Naive thymus-derived CD4-positive, alpha-beta T cell (primary cell): ENCODE measurements at regions not wholly inside any gene's neighbourhood (a gene's known extent, or its start where the extent isn't known, plus 50 kb on each side); places are given as distances from the start of the nearest gene placed in this dataset.

ENCODE experiments used
- ATAC-seq: fragments of 150-1000 bp; cut with Tn5 transposase; 2 replicates; pipeline ENCODE4 v1.10.0; 2021; ENCODE audit warnings: mild to moderate bottlenecking, moderate library complexity
- CTCF ChIA-PET: fragments of 350-600 bp; sonication (Branson Sonifier 250); formaldehyde crosslinking; loops from one replicate; lab custom pipeline; 2021; ENCODE audit warnings: antibody characterized with exemption; lab: Charles Lee
- POLR2A ChIA-PET: fragments of 350-600 bp; sonication (Branson Sonifier 250); formaldehyde crosslinking; loops from one replicate; lab custom pipeline; 2021; ENCODE audit warnings: antibody characterized with exemption, inconsistent platforms; lab: Charles Lee
- DNase-seq, 9 donors: peaks; one replicate each; pipeline versions ENCODE4 v3.0.0 to v3.0.0-alpha.2; 2020 to 2022; ENCODE audit warnings: mixed read lengths in 1 of 9
- H3K27ac ChIP-seq: one replicate; pipeline ENCODE4 v1.7.0; 2013; ENCODE audit warnings: mild to moderate bottlenecking, low read depth, low read length, moderate library complexity
- H3K27me3 ChIP-seq, 2 donors: one replicate each; pipeline ENCODE4 v1.7.0; 2013; ENCODE audit warnings: low read length in 2 of 2, mild to moderate bottlenecking in 2 of 2, moderate library complexity in 2 of 2; ENCODE audit not compliant: control insufficient read depth in 2 of 2, insufficient read depth in 2 of 2
- H3K36me3 ChIP-seq, 3 experiments: 1 replicate in 2 of 3; 2 replicates in 1 of 3; pipeline ENCODE4 v1.7.0; 2013; ENCODE audit warnings: low read length in 3 of 3, mild to moderate bottlenecking in 3 of 3, moderate library complexity in 1 of 3; ENCODE audit not compliant: insufficient read depth in 3 of 3, control insufficient read depth in 2 of 3
- H3K4me1 ChIP-seq, 2 donors: one replicate each; pipeline ENCODE4 v1.7.0; 2013; ENCODE audit warnings: low read length in 2 of 2, mild to moderate bottlenecking in 2 of 2, moderate library complexity in 1 of 2; ENCODE audit not compliant: control insufficient read depth in 2 of 2, insufficient read depth in 2 of 2
- H3K4me3 ChIP-seq: 2 replicates; pipeline ENCODE4 v1.7.0; 2013; ENCODE audit warnings: mild to moderate bottlenecking, low read length
- H3K9me3 ChIP-seq, 3 experiments: 1 replicate in 2 of 3; 2 replicates in 1 of 3; pipeline ENCODE4 v1.7.0; 2013; ENCODE audit warnings: low read length in 3 of 3; ENCODE audit not compliant: control insufficient read depth in 2 of 3
- H3K27ac Mint-ChIP-seq, 9 donors: one replicate each; pipeline ENCODE4 v1.8.0; 2020 to 2022; ENCODE audit warnings: mixed read lengths in 9 of 9, mild to moderate bottlenecking in 8 of 9, moderate library complexity in 5 of 9, inconsistent platforms in 2 of 9
- H3K27me3 Mint-ChIP-seq, 5 donors: one replicate each; pipeline ENCODE4 v1.8.0; 2021 to 2022; ENCODE audit warnings: mixed read lengths in 5 of 5, mild to moderate bottlenecking in 1 of 5
- H3K36me3 Mint-ChIP-seq, 5 donors: one replicate each; pipeline ENCODE4 v1.8.0; 2020 to 2022; ENCODE audit warnings: mixed read lengths in 5 of 5, mild to moderate bottlenecking in 3 of 5, inconsistent platforms in 1 of 5
- H3K4me1 Mint-ChIP-seq, 7 donors: one replicate each; pipeline ENCODE4 v1.8.0; 2020 to 2022; ENCODE audit warnings: mixed read lengths in 7 of 7, mild to moderate bottlenecking in 3 of 7, inconsistent platforms in 1 of 7
- H3K4me3 Mint-ChIP-seq, 10 donors: one replicate each; pipeline ENCODE4 v1.8.0; 2020 to 2022; ENCODE audit warnings: mild to moderate bottlenecking in 10 of 10, mixed read lengths in 10 of 10, moderate library complexity in 6 of 10, inconsistent platforms in 2 of 10
- H3K9me3 Mint-ChIP-seq, 11 donors: one replicate each; pipeline ENCODE4 v1.8.0; 2020 to 2022; ENCODE audit warnings: mixed read lengths in 11 of 11, mild to moderate bottlenecking in 4 of 11, inconsistent platforms in 1 of 11, moderate library complexity in 1 of 11
- intact Hi-C, 2 donors: fragments of 100-400 bp; cut with micrococcal nuclease; formaldehyde crosslinking; loops; one replicate each; pipeline ENCODE4 v1.15.1; 2023

DNA sequence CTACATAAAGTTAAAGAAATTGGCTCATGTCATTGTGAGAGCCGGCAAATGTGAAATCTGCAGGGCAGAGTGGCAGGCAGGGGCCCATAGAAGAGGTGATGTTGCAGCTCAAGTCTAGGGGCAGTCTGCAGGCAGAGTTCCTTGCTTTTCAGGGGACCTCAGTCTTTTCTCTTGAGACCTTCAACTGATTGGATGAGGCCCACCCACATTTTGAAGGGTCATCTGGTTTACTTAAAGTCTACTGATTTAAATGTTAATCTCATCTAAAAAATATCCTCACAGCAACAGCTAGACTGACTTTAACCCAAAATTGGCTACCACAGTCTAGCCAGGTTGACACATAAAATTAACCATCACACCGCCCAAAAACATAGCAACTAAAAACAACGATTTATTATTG is 77.6 kb upstream of the ALDH1L1 start:
- no peaks in the 10 kb centered on the region for H3K4me1 ChIP-seq
- no peaks in the 10 kb centered on the region for H3K36me3 ChIP-seq
- no peak overlapping the region for H3K4me3 ChIP-seq
- Mint-ChIP-seq H3K27ac (no peak overlapping the region), H3K36me3 (no peaks in the 10 kb centered on the region), H3K4me1 (peaks cover 0 to 6% (median 0%) of the 10 kb centered on the region in 7 donors), H3K27me3 (peaks cover 4 to 28% (median 16%) of the 10 kb centered on the region in 5 donors), H3K9me3 (peaks cover 0 to 1% (median 0%) of the 10 kb centered on the region in 11 donors), H3K4me3 (no peak overlapping the region)
- no peaks in the 10 kb centered on the region for H3K9me3 ChIP-seq
- DNase-seq (no peak), ATAC-seq (no peak)
- intact Hi-C loops = no loop called here
- H3K27me3 ChIP-seq = peaks cover 0 to 3% of the 10 kb centered on the region in 2 donors
- POLR2A ChIA-PET = no interaction called here
- no peak overlapping the region for H3K27ac ChIP-seq
- CTCF ChIA-PET = no interaction called here

- no peaks in the 10 kb centered on the region for H3K36me3 Mint-ChIP-seq
- no peak overlapping the region for H3K4me3 ChIP-seq
Measured at GRCh38 chr3:126257174-126257573, 76.8 kb upstream of the ALDH1L1 start.

DNA sequence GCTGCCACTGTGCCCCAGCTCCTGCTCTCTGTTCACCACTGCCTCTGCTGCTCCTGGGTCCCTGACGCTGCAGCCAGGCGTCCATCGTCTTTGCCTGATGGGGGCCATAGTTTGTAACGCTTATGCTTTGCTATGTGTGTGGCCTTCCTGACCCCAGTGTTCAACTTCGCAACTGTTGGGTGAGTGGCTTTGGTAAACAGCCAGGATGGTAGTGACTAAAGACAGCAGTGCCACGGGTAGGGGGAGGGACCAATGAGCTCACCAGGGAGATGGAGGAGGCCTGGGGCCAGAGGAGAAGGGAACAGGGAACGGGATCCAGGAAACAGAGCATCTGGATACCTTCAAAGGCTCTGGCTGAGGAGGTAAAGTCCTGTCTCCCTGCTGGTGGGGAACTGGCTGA is 75.9 kb upstream of the ALDH1L1 start:
- Histone ChIP-seq H3K4me3 (no peak overlapping the region), H3K4me1 (no peaks in the 10 kb centered on the region), H3K27me3 (peaks cover 0 to 3% of the 10 kb centered on the region in 2 donors), H3K9me3 (no peaks in the 10 kb centered on the region), H3K27ac (no peak overlapping the region), H3K36me3 (no peaks in the 10 kb centered on the region)
- Mint-ChIP-seq H3K4me3 (no peak overlapping the region), H3K9me3 (no peaks in the 10 kb centered on the region), H3K27me3 (peaks cover under 1 to 16% (median 5%) of the 10 kb centered on the region in 5 donors), H3K4me1 (peaks cover 0 to 6% (median 0%) of the 10 kb centered on the region in 7 donors), H3K27ac (no peak overlapping the region), H3K36me3 (no peaks in the 10 kb centered on the region)
- CTCF ChIA-PET = no interaction called here
- POLR2A ChIA-PET = no interaction called here
- intact Hi-C loops = no loop called here
- DNase-seq = no peak
- ATAC-seq = no peak

More at GRCh38 chr3:126257174-126257573, 76.8 kb upstream of the ALDH1L1 start:
- ATAC-seq = no peak
- H3K27ac Mint-ChIP-seq = no peak overlapping the region
- H3K9me3 Mint-ChIP-seq = no peaks in the 10 kb centered on the region
- Histone ChIP-seq H3K36me3 (no peaks in the 10 kb centered on the region), H3K9me3 (no peaks in the 10 kb centered on the region), H3K27me3 (peaks cover 0 to 3% of the 10 kb centered on the region in 2 donors), H3K27ac (no peak overlapping the region), H3K4me1 (no peaks in the 10 kb centered on the region)
- DNase-seq = no peak
- H3K4me3 Mint-ChIP-seq = no peak overlapping the region
- peaks cover 4 to 24% (median 14%) of the 10 kb centered on the region in 5 donors for H3K27me3 Mint-ChIP-seq
- POLR2A ChIA-PET = no interaction called here
- H3K4me1 Mint-ChIP-seq = peaks cover 0 to 6% (median 0%) of the 10 kb centered on the region in 7 donors
- intact Hi-C loops = no loop called here
- CTCF ChIA-PET = no interaction called here

DNA sequence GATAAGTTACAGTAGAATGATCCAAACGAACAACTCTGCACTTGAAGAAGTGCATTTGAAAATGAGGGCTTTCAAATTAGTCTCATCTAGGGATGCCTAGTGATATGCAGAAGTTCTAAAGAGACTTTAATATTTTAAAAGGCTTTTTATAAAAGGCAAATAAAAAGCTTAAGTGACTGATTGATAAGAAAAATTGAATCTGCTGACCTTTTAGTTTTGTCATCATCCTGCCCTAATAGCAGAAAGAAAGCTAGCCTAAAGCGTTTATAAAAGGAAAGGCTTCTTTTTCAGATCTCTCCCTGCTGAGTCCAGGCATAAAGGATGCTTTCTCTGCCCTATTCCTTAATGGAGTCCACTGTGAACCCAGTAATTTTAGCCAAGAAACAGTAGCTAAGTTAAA is 72.7 kb upstream of the ALDH1L1 start:
- ATAC-seq (no peak), DNase-seq (no peak)
- Histone ChIP-seq H3K9me3 (no peaks in the 10 kb centered on the region), H3K27ac (no peak overlapping the region), H3K27me3 (no peaks in the 10 kb centered on the region), H3K4me1 (no peaks in the 10 kb centered on the region), H3K4me3 (no peak overlapping the region), H3K36me3 (no peaks in the 10 kb centered on the region)
- intact Hi-C loops = no loop called here
- H3K4me3 Mint-ChIP-seq = no peak overlapping the region
- ChIA-PET CTCF (no interaction called here), POLR2A (no interaction called here)
- peaks cover 0 to 5% (median 0%) of the 10 kb centered on the region in 5 donors for H3K36me3 Mint-ChIP-seq
- no peak overlapping the region for H3K27ac Mint-ChIP-seq
- peaks cover 0 to 22% (median 9%) of the 10 kb centered on the region in 5 donors for H3K27me3 Mint-ChIP-seq
- no peaks in the 10 kb centered on the region for H3K4me1 Mint-ChIP-seq
- peaks cover 0 to 7% (median 2%) of the 10 kb centered on the region in 11 donors for H3K9me3 Mint-ChIP-seq

- Mint-ChIP-seq H3K36me3 (peaks cover 0 to 11% (median 0%) of the 10 kb centered on the region in 5 donors), H3K27me3 (peaks cover 0 to 29% (median 10%) of the 10 kb centered on the region in 5 donors), H3K4me1 (no peaks in the 10 kb centered on the region), H3K27ac (no peak overlapping the region), H3K9me3 (peaks cover 0 to 14% (median 8%) of the 10 kb centered on the region in 11 donors), H3K4me3 (no peak overlapping the region)
- Histone ChIP-seq H3K27me3 (no peaks in the 10 kb centered on the region), H3K36me3 (no peaks in the 10 kb centered on the region), H3K9me3 (no peaks in the 10 kb centered on the region), H3K4me1 (no peaks in the 10 kb centered on the region), H3K27ac (no peak overlapping the region), H3K4me3 (no peak overlapping the region)
- ATAC-seq (no peak), DNase-seq (no peak)
- intact Hi-C loops = no loop called here
- ChIA-PET CTCF (no interaction called here), POLR2A (no interaction called here)
Measured at GRCh38 chr3:126252373-126252772, 72.0 kb upstream of the ALDH1L1 start.

DNA sequence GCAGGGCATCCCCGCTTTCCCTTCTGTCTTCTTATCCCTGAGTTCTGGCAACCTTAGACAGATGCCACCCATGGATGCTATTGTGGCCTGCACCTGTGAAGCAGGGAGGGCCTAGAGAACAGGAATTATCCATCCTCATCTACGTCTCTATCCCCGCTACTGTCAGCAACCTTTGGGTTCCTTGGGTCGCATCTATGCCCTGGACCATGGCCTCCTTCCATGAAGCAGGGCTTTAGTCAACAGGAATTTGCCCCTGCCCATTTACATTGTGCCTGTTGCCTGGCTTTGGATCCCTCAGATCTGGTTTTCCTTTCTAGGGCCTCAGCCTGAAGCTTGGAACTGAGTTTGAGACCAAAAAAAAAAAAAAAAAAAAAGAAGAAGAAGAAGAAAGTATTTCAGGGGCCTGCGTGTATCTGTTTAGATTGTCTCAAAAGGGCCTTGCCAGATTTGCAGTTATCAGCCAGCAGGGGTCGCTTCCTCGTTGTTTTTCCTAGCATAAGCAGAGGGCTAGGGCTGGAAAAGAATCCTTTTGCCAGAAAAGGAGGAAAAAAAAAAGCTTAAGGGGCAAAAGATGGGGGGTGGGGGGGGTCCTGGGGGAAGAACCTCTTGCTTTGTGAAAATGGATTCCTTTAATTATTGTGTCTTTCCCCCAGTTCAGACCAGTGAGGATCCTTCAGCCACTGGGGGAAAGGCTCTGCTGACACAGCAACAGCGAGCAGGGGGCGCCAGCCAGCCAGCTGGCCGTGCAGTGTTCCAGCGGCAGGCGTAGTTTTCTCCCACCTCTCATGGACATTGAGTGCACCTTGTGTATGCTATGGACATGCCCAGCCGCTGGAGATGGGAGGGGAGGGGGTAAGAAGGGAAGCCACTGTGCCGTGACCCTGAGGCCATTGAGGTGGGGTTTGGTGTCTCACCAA is 65.7 kb upstream of the ALDH1L1 start:
- ATAC-seq (no peak), DNase-seq (no peak)
- CTCF ChIA-PET = interaction anchor here (0.6 kb wide), 1 partner anchor 65 kb away, joined by 3 read pairs; no protein-coding TSS in a partner anchor
- no peak overlapping the region for H3K27ac Mint-ChIP-seq
- H3K9me3 Mint-ChIP-seq = peaks cover 0 to 43% (median 11%) of the 10 kb centered on the region in 11 donors
- no peak overlapping the region for H3K27ac ChIP-seq
- intact Hi-C loops = loop anchor here (1.0 kb wide), 2 partner anchors 143 to 229 kb away; partner anchors contain the start of gene ZXDC (in 1 of the 2)
- no peak overlapping the region for H3K4me3 Mint-ChIP-seq
- H3K36me3 Mint-ChIP-seq = peaks cover 0 to 12% (median 0%) of the 10 kb centered on the region in 5 donors
- H3K36me3 ChIP-seq = no peaks in the 10 kb centered on the region
- H3K27me3 ChIP-seq = no peaks in the 10 kb centered on the region
- no peaks in the 10 kb centered on the region for H3K4me1 Mint-ChIP-seq
- H3K4me1 ChIP-seq = no peaks in the 10 kb centered on the region
- H3K4me3 ChIP-seq = no peak overlapping the region
- peaks cover 3 to 33% (median 17%) of the 10 kb centered on the region in 5 donors for H3K27me3 Mint-ChIP-seq
- H3K9me3 ChIP-seq = peaks cover 0 to 8% (median 0%) of the 10 kb centered on the region in 3 experiments
- POLR2A ChIA-PET = interaction anchor here (0.6 kb wide), 1 partner anchor 752 kb away, joined by 3 read pairs; no protein-coding TSS in a partner anchor
